CD4-positive, alpha-beta T cell treated with Interferon gamma for 1 hour (primary cell): ENCODE measurements at regions not wholly inside any gene's neighbourhood (a gene's known extent, or its start where the extent isn't known, plus 50 kb on each side); places are given as distances from the start of the nearest gene placed in this dataset.

Experiments
- DNase-seq: peaks from one replicate; pipeline ENCODE4 v3.0.0-alpha.2; 2020

DNA sequence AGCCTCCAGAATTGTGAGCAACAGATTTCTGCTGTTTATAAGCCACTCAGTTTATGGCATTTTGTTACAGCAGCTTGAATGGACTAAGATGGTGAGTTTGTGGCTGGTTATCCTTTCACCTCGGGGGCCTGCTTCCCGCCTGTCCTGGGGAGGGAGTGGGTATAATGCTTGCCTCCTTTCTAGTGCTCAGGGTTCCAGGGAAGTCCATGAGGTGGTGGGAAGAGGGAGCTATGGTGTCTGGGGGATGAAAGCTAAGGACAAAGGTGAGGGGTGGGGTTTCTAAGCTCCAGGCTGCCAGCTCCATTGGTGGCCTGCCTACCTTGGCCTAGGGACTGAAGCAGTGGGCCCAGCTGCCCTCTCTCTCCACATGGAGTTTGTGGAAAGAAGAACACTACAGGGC is 50.2 kb upstream of the SDK2 start:
- no peak for DNase-seq

DNA sequence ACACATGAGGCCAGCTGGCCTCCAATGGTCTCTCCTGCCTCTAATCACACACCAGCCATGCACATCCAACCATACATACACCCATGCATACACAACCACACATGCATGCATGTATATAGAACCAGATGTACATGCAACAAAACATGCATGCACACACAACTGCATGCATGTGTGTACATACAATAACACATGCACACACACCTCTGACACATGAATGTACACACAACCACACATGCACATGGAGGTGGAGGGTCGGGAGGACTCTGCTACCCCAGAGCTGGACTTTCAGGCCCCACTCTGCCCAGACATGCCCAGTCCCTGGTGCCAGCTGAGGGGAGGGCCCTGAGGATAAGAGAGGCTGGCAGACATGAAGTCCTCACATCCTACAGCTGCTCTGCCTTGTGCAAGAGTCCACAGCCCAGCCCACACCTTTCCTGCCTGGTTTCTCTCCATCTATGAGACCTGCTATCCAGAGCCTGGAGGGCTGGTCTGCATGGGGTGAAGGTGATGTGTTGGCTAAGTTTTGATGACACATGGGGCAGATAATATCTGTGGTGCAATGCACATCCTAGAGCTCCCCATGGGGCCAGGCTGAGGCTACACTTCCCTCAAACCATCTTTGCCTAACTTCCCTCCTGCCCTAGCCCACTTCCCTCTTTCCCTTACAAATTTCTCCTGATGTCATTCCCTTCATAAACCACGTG is 50.9 kb upstream of the SDK2 start:
- DNase-seq, result no peak

- DNase-seq, result no peak
Observed at GRCh38 chr17:73696251-73696650, 52.0 kb upstream of the SDK2 start.

DNA sequence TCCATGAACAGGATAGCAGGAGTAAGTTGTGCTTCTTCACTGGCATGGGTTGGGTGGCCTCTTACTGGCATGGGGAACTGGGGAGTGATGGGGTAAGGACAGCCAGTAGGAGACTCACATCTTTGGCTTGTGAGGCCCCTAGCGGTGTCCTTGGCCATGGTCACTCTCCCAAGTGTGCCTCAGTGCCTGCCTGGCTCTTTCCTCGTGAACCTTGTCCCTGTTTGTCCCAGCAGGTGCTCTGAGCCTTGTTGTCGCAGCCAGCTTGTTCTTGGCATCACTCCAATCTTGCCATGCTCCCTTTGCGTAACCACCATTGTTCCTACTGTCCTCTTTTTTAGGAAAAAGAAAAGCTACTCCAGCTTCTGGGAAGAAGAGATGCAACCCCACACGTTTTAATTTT is 53.6 kb upstream of the SDK2 start:
- DNase-seq, result no peak

DNA sequence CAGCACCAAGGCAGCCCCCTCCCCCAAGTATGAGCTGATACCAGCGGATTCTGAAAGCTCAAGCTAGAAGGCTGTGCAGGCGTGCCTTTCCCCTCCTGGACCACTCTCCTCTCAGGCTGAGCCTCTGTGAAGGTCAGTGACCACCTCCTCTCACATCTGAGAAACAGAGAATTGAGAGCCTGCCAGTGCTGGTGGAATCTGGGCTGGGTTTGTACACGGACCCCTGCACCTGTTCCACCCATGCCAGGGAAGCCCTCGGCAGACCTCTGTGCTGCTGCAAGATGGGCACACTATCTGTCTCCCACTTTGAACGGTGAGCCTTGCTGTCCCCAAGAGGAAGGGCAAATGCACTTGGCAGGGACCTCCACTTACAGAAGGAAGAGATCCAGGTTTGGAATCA is 54.7 kb upstream of the SDK2 start:
- no peak for DNase-seq

GRCh38 chr17:73701701-73702100 is 57.5 kb upstream of the SDK2 start:
- no peak for DNase-seq

GRCh38 chr17:73703192-73703591 is 58.9 kb upstream of the SDK2 start:
- no peak for DNase-seq

DNA sequence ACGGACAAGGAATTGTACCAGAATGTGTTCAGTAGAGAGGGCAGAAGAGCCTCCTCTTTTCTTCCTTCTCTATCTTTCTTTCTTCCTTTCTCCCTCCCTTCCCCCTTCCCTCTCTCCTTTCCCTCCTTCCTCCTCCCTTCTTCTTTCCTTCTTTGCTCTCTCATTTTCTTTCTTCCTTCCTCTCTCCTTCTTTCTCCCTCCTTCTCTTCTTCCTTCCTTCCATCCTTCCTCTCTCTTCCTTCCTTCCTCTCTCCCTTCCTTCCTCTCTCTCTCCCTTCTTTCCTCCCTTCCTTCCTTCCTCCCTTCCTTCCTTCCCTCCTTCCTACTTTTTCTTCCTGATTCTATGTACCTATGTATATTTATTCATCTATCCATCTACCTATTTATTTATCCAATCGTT is 59.7 kb upstream of the SDK2 start:
- no peak for DNase-seq

GRCh38 chr17:73705594-73705993 is 61.3 kb upstream of the SDK2 start:
- DNase-seq, result no peak

- DNase-seq, result no peak
Observed at GRCh38 chr17:73706428-73706827, 62.2 kb upstream of the SDK2 start.

DNA sequence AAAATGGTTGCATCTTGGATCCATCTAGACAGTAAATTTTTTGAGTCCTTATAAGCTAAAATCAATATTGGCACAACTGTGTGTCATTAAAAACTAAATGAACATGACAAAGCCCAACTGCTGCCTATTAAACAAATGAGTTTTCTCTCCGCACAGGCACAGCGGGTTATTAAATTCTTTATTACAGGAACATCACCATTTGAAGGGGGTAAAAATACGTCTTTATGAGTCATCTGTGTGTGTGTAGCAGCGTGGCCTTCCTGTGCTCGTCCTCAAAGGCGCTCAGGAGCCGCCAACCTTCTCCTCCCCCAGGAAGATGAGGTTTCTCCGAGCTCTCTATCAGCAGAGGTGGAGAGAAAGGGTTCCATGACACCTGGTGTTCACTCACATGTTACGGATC is 62.6 kb upstream of the SDK2 start:
- no peak for DNase-seq

DNA sequence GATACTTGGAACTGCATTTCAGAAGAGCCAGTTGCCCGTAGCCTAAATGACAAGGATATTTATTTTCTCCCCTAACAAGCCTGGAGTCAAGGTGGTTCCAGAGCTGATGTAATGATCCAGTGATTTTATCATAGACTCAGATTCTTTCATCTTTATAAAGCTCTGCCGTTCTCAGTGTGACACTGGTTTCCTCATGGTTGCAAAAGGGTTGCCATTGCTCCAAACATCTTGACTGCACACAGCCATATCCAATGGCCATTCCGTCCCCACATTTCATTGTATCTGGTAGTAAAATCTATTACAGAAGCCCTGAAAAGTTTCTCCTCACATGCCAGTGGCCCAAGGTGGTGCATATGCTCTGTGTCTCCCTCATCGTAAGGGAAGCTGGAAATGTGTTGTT is 63.1 kb upstream of the SDK2 start:
- no peak for DNase-seq

DNA sequence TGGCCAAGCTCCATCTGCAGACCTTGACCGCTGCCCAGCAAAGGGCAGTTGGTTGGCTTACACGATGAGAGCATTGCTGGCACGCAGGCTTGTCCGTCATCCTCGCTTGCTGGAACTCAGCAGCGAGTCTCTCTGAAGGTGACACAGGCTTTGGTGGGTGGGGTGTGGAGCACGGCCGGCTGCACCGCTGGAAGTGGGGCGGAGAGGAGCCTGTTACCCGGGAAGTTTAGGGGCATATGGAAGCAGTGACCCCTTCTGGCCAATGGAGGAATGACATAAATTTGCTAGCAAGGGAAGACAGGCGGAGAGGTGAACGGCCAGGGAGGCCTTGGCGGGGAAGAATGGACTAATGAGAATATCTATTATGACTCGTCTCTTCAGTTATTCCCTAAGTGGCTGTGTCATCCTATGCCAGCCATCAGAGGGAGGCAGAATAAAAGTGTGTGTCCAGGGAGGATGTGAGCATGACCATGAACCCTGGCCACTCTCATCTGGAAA is 65.9 kb upstream of the SDK2 start:
- peak; percentile 35 for DNase-seq

- DNase-seq, result no peak
Observed at GRCh38 chr17:73711184-73711583, 66.9 kb upstream of the SDK2 start.

GRCh38 chr17:73711916-73712315 is 67.7 kb upstream of the SDK2 start:
- DNase-seq, result no peak

- DNase-seq, result no peak
Observed at GRCh38 chr17:73713136-73713535, 68.9 kb upstream of the SDK2 start.

DNA sequence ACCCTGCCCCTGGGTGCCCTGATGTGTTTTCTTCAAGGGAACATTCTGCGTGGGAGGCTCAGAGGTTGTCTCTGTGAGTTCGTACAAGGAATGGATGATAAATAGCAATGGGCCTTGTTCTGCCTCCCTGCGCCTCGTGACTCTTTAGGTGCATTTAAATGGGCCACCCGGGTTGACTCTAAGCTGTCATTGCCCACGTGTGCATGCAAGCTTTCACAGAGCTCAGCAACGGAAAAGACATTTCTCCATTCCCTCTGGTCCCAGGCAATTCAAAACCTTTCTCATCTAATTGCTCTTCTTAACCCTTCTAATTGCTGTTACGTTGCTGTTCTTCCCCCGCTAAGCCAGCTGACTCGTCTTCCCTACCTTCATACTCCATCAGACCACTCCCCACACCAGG is 71.5 kb upstream of the SDK2 start:
- DNase-seq, result no peak

DNA sequence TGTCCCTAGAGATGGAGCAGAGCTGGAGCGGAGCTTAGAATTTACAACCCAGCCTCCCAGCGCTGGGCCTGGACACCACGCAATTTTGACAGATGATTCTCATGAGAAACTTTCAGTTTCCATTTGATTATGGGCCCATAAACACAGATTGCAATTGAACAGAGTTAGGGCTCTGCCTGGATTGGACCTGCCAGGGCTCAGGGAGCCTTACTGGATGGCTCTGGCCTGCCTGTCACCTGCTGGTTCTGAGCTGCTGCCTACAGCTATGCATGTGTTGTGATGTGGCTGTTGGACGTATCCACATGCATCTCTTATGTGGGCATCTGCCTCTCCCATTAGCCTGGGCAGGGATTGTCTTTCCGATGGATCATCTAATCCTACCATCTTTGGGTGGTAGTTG is 73.4 kb upstream of the SDK2 start:
- DNase-seq, result no peak

GRCh38 chr17:73718362-73718761 is 74.1 kb upstream of the SDK2 start:
- DNase-seq, result no peak

- DNase-seq, result no peak
Observed at GRCh38 chr17:73718912-73719311, 74.7 kb upstream of the SDK2 start.

DNA sequence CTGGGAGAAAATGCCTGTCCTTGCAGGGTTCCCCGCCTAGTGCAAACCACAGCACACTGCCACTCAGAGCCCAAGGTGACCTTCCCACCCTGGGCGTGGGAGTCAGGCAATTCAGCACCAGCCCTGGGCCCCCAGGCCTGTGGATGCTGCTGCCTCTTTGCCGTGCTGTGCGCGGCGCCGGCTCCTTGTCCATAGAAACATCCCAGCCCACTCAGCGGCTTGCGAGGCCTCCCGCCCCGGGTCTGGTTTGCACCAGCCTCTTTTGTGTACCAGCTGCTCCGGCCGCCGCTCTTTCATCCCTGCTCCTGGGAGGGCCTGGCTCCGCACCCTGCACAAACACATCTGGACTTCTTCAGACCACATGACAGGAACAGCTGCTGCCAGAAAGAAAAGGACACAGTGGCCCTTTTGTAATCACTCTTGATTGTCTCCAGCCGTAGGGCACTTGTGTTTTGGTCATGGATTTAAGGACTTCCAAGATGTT is 75.4 kb upstream of the SDK2 start:
- DNase-seq, result no peak

DNA sequence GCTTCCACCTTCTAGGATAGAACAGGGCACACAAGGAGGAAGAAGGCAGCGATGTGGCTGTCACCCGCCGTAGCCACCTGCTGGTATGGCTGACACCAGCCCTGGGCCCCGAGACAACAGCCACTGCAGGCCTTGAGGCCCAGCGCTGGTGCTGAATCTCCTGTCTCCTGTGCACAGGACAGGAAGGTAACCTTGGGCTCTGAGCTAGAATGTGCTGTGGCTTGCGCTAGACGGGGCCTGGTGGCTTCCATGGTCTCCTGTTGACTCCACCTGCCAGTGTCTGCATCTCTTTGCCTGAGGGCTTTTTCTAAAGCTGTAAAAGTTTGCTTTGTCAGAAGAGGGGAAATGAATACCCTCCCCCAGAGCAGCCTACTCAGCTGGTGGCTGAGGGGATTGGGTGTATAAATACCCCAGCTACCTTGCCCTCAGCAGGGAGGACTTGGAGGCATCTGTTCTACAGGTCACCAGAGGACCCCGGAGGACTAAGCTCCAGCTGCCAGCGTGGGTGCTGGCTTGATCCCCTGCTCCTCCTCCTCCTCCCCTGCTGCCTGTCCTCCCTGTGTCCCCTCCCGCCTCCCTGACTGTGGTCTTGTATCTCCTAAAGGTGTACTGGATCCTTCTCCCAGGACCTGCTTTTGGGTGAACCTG is 76.1 kb upstream of the SDK2 start:
- no peak for DNase-seq

- peak; percentile 15 for DNase-seq
Observed at GRCh38 chr17:73722165-73722564, 77.9 kb upstream of the SDK2 start.

- DNase-seq, result no peak
Observed at GRCh38 chr17:73723317-73723716, 79.1 kb upstream of the SDK2 start.

DNA sequence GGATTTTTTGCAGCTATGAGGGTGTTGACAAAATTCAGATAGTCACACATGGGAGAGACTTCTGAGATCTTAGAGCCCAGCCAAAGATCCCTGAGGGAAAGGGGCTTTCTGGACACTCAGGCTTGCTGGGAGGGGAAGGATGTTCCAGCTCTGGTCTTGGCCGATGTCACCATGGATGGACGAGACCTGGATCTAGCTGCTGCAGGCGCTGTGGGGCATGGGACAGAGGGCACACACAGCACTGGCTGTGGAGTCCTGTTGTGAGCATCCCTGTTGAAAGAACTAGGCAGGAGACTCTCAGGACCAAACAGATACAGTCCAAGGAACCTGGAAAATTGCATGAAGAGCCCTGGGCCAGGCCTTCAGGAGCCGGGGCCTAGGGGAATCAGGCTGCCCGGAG is 80.1 kb upstream of the SDK2 start:
- DNase-seq, result no peak
